ENCODE measurements at regions not wholly inside any gene's neighbourhood (a gene's known extent, or its start where the extent isn't known, plus 50 kb on each side); places are given as distances from the start of the nearest gene placed in this dataset.

- no peak overlapping the region for H3K4me2 ChIP-seq
- TF ChIP-seq CTCF (conservative IDR thresholded peaks at IDR 0.05; ENCODE audit: low read depth in 2 of 2) (peak; percentile 26 to 50), EZH2 (IDR thresholded peaks at IDR 0.05; ENCODE audit: low read depth, unreplicated experiment) (no peak), JUNB (IDR thresholded peaks at IDR 0.05; ENCODE audit: unreplicated experiment) (no peak), STAT1 (IDR thresholded peaks at IDR 0.05; ENCODE audit: unreplicated experiment) (no peak), NANOG (IDR thresholded peaks at IDR 0.05; ENCODE audit: borderline replicate concordance) (no peak)
- Mint-ChIP-seq H3K27ac (no peak overlapping the region), H3K9me3 (peaks cover 2% of the 10 kb centered on the region; the same call in 1 of the 3 replicates), H3K27me3 (ENCODE audit: insufficient read depth, low read depth, poor library complexity) (no peaks in the 10 kb centered on the region), H3K4me1 (peaks cover 6% of the 10 kb centered on the region; the same call in 2 of the 3 replicates), H3K4me3 (no peak overlapping the region), H3K36me3 (ENCODE audit: low read depth) (no peaks in the 10 kb centered on the region)
- no peak overlapping the region for H2AFZ ChIP-seq
- H4K20me1 ChIP-seq (replicated peaks; ENCODE audit: insufficient read depth) = no peaks in the 10 kb centered on the region
- no peaks in the 10 kb centered on the region for H3K36me3 ChIP-seq (ENCODE audit: insufficient read depth)
- H3K27ac ChIP-seq (ENCODE audit: low read depth) = no peak overlapping the region
- no peaks in the 10 kb centered on the region for H3K9me2 ChIP-seq (ENCODE audit: insufficient read depth)
- peak; percentile 35 for DNase-seq (ENCODE audit: low spot score)
- no peaks in the 10 kb centered on the region for H3K79me2 ChIP-seq (replicated peaks; ENCODE audit: insufficient read depth)
- no peak overlapping the region for H3K4me3 ChIP-seq
- ATAC-seq = no peak
- no peaks in the 10 kb centered on the region for H3F3A ChIP-seq (replicated peaks; ENCODE audit: low read depth)
- no peaks in the 10 kb centered on the region for H3K4me1 ChIP-seq (ENCODE audit: insufficient read depth)
- H3K27me3 ChIP-seq (ENCODE audit: insufficient read depth) = no peaks in the 10 kb centered on the region
These were observed 196.3 kb upstream of the CTNND2 start for GRCh38 chr5:12100542-12100941.

- Histone ChIP-seq H3K4me2 (no peak overlapping the region), H3K27me3 (ENCODE audit: insufficient read depth) (no peaks in the 10 kb centered on the region), H4K20me1 (replicated peaks; ENCODE audit: insufficient read depth) (no peaks in the 10 kb centered on the region), H3K4me3 (no peak overlapping the region), H3K36me3 (ENCODE audit: insufficient read depth) (no peaks in the 10 kb centered on the region), H3K27ac (ENCODE audit: low read depth) (no peak overlapping the region), H3F3A (replicated peaks; ENCODE audit: low read depth) (no peaks in the 10 kb centered on the region), H3K9me2 (ENCODE audit: insufficient read depth) (no peaks in the 10 kb centered on the region), H3K79me2 (replicated peaks; ENCODE audit: insufficient read depth) (no peaks in the 10 kb centered on the region), H2AFZ (no peak overlapping the region), H3K4me1 (ENCODE audit: insufficient read depth) (no peaks in the 10 kb centered on the region)
- no peak for DNase-seq (ENCODE audit: low spot score)
- Mint-ChIP-seq H3K4me3 (no peak overlapping the region), H3K4me1 (peaks cover 6% of the 10 kb centered on the region; the same call in 2 of the 3 replicates), H3K9me3 (peaks cover 2% of the 10 kb centered on the region; the same call in 1 of the 3 replicates), H3K36me3 (ENCODE audit: low read depth) (no peaks in the 10 kb centered on the region), H3K27ac (no peak overlapping the region; the same call in 1 of the 2 replicates), H3K27me3 (ENCODE audit: insufficient read depth, low read depth, poor library complexity) (no peaks in the 10 kb centered on the region)
- ATAC-seq = no peak
- TF ChIP-seq POLR2AphosphoS5 (IDR thresholded peaks at IDR 0.05; ENCODE audit: low read depth) (no peak), ETS1 (IDR thresholded peaks at IDR 0.05) (no peak), CREB1 (CRISPR knock-in tag; IDR thresholded peaks at IDR 0.05; ENCODE audit: low read depth) (no peak), ZNF331 (CRISPR knock-in tag; IDR thresholded peaks at IDR 0.05; ENCODE audit: low read depth) (no peak), STAT1 (IDR thresholded peaks at IDR 0.05; ENCODE audit: unreplicated experiment) (no peak), EZH2phosphoT487 (IDR thresholded peaks at IDR 0.05; ENCODE audit: unreplicated experiment) (no peak), REST (IDR thresholded peaks at IDR 0.05; ENCODE audit: unreplicated experiment) (no peak), ZNF114 (CRISPR knock-in tag; IDR thresholded peaks at IDR 0.05) (no peak)
These were observed 195.1 kb upstream of the CTNND2 start for GRCh38 chr5:12099296-12099695.

Measured in GM23338 (cell line).